ENCODE measurements at regions not wholly inside any gene's neighbourhood (a gene's known extent, or its start where the extent isn't known, plus 50 kb on each side); places are given as distances from the start of the nearest gene placed in this dataset.

DNA sequence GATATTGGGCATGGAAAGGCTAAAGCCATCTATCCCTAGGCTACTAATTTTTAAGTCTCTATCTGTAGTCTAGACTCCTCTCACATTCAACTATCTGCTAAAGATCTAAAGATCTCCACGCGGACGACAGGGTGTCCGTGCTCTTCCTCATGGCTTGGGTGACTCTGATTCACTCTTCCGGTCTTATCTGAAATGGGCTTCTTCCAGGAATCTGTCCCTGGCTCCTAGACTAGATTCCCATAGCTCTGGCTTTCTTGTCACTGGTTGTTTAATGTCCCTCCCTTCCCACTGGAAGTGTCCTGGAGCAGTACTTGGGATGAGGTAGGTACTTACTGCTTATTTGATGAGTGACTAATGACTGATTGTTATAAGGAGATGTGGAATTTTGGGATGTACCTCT is 62.0 kb upstream of the PODXL start:
- DNase-seq (ENCODE audit: low read depth in 2 of 2): no peak

DNA sequence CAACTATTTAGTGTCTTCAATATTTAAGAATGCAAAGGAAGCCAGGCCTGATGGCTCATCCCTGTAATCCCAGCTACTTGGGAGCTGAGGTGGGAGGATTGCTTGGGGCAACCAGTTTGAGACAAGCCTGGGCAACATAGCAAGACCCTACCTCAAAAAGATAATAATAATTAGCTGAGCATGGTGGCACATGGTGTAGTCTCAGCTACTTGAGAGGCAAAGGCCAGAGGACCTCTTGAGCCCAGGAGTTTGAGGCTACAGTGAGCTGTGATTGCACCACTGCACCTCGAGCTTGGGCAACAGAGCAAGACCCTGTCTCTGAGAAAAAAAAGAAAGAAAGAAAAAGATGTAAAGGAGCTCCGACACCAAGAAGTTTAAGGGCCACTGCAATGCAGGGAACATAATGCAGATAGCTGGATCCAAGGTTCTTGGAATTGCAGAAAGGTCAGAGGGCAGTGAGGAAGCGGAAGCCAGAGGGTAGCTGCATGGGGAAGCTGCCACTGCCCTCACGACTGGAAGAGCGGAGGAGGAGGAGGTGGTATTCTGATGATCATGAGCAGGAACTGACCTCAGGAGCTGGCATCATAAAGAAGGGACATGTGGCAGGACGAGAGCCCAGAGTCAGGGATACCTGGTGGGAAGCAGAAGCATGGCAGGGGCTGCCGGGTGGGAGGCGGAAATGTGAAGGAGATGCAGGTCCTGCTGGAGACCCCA is 60.2 kb upstream of the PODXL start:
- no peak for DNase-seq (ENCODE audit: low read depth in 2 of 2)

DNA sequence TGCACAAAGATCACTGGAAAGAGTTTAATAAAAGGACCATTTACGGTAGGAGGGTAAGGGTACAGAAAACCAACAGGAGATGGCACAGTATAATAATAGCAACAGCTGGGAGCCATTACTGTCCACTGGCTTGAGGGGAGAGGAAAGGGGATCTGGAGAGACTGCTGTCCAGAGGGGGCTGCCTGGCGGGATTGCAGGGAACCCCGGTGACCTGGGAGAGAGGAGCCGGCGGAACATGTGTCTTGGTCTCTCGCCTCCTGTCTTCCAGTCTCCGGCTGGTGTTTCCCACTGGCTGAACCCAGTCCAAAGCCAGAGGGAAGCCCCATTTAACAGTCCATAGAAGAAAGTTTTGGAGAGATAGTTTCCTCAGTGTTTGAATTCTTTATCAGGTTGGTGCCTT is 57.5 kb upstream of the PODXL start:
- DNase-seq (ENCODE audit: low read depth in 2 of 2): no peak

DNA sequence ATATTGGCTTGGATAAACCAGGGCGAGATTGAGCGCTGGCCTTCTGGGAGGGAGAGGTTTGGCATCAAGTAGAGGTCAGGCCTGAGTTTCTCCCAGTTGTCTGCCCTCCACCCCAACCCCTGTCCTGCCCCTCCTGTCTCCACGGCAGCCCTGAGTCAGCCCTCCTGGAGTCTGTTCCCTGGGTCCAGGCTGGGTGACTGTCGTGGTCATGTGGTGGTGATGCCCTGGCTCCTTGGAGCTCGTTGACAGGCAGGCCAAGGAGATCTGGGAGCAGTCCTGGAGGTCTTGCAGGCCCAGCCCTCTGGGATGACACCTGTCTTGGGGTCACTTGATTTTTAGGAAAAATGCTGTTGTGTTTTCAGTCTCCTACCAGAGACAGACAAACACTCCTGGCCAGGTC is 53.6 kb upstream of the PODXL start:
- no peak for DNase-seq (ENCODE audit: low read depth in 2 of 2)

DNA sequence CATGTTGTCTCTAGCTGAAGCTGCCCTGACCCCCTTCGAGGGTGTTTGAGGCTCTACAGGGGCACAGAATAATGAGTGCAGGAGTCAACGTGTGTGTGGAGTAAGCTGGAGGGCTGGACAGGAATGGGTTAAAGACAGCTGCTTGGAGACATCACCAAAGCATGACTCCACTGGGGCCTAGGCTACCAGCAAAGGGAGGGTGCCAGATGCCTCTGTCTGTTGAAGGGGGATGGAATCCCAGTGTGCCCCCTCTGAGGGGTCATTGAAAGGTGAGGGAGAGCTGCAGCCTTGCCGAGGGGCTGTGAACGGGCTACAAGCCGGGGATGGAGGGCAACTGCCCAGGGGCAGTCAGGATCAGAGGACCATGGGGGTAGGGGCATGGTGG is 51.7 kb upstream of the PODXL start:
- no peak for DNase-seq (ENCODE audit: low read depth in 2 of 2)

DNA sequence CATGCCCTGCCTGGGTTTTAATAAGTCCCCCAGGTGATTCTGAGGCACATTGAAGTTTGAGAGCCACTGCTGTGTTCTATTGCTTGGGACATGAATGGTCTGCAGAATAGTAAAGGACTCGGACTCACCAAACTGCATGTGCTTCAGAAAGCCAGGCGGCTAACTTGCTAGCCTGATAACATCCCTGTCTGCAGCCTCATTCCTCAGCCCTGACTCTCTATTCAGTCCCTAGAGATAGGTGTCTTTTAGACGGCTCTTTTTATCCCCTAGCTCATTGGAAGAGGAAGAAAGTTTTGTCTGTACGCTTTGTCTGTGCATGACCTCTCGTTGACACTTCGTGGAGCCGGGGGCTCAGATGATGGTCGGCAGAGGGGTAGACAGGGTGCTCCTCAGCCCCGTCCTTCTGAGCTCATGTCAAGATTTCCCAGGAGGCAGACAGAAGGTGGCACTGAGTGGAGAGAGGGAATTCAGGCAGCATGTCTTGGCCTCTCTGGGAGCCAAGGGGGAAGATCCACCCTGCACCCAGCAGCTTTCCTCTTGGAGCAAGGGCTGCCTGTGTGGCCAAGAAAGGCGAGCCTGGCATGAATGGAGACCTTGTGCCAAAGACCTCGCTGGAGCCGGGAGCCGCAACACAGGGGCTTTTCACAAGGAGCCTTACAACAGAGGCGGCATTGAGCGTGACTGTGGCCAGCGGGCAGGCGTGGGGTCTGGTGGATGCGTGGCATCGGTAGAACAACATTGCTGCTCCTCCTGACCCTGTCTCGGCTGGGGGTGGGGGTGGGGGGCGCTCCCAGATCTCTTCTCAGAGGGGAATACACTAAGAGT is 51.1 kb upstream of the PODXL start:
- no peak for DNase-seq (ENCODE audit: low read depth in 2 of 2)

DNA sequence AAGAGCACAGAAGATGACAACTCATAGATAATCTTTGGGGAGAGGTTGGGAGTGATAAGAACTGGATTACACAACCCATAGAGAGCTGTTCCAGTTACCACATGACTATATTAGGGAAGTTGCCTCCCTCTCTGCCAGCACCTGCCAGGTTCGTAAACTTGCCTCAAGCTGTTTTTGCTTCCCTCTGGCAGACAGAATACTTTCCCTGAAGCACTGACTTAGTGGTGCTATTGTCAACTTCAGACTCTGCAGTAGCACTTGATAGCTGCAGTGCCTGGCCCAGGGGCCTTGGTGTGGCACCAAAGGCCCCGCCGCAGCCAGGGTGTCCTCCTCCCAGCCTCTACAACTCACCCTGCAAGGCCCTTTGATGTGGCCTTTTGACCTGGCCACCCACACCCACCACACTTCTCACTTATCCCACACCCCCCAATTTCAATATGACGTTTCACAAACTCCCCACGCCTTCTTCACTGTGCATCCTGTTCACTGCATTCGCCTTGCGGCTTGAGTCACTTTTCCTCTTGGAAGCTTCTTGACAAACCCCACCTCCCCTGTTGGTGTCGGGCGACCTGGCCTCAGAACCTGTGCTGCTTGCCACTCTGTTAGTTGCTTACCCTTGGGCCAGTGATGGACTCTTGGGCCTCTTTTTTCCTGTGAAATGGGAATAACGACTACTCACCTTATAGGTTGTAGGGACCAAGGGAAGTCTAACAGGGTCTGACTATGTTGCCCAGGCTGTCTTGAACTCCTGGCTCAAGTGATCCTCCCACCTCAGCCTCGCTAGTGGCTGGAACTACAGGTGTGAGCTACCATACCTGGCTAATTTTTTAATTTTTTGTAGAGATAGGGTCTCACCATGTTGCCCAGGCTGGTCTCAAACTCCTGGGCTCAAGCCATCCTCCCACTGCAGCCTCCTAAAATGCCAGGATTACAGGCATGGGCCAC is 50.2 kb upstream of the PODXL start:
- no peak for DNase-seq (ENCODE audit: low read depth in 2 of 2)

Data from stimulated activated CD4-positive, alpha-beta T cell treated with anti-CD3 and anti-CD28 coated beads, Interleukin-1b, Interleukin-23, amount 100 ng/mL, for 1 hour (primary cell).